ENCODE measurements at regions not wholly inside any gene's neighbourhood (a gene's known extent, or its start where the extent isn't known, plus 50 kb on each side); places are given as distances from the start of the nearest gene placed in this dataset.

DNA sequence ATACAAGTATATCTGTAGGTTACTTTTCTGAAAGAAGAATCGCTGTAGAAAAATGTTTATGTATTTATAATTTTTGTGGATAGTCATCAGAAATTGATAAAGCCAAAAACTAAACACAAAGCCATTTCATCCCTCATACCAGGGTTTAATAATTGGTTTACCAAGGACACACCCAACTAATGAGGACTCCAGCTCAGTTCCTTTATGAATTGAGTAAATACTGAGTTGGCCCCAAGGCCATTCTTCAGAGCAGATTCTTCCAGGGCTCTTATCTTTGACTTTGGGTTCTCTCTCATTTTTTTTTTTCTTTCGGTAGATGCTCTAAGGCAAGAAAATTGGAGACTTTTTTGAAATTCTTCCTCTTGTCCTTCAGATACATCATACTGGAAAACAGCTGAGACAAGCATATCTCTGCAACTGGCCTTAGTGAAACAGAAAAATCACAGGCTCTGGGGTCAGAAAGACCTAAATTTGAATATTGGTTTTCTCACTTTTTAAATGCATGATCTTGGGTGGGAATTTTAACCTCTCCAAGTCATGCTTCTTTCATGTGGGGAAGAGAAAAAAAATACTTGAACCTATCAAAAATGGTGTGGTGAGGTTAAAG, 401.8 kb downstream of the ARHGEF28 start:
- Mint-ChIP-seq H3K4me1 (peaks cover 21% of the 10 kb centered on the region), H3K27ac (no peak overlapping the region), H3K9me3 (no peaks in the 10 kb centered on the region), H3K27me3 (ENCODE audit: insufficient read depth, low read depth) (peaks cover 2% of the 10 kb centered on the region), H3K36me3 (no peaks in the 10 kb centered on the region), H3K4me3 (no peak overlapping the region)
- Histone ChIP-seq H3K4me1 (peaks cover 9% of the 10 kb centered on the region), H3K27me3 (no peaks in the 10 kb centered on the region), H3F3A (ENCODE audit: low read depth) (no peaks in the 10 kb centered on the region), H2AFZ (replicated peaks) (no peak overlapping the region), H3K9me3 (ENCODE audit: low read depth) (no peaks in the 10 kb centered on the region), H3K4me2 (no peak overlapping the region), H3K9ac (no peak overlapping the region), H4K20me1 (ENCODE audit: low read depth) (no peaks in the 10 kb centered on the region), H3K4me3 (no peak overlapping the region), H3K36me3 (no peaks in the 10 kb centered on the region), H3K27ac (no peak overlapping the region), H3K79me2 (ENCODE audit: low read depth) (no peaks in the 10 kb centered on the region)
- no peak for DNase-seq (ENCODE audit: low spot score)
- TF ChIP-seq EZH2 (IDR thresholded peaks at IDR 0.05), result no peak
- TF ChIP-seq EZH2phosphoT487 (IDR thresholded peaks at IDR 0.05), result no peak
- TF ChIP-seq, protein P1, sequence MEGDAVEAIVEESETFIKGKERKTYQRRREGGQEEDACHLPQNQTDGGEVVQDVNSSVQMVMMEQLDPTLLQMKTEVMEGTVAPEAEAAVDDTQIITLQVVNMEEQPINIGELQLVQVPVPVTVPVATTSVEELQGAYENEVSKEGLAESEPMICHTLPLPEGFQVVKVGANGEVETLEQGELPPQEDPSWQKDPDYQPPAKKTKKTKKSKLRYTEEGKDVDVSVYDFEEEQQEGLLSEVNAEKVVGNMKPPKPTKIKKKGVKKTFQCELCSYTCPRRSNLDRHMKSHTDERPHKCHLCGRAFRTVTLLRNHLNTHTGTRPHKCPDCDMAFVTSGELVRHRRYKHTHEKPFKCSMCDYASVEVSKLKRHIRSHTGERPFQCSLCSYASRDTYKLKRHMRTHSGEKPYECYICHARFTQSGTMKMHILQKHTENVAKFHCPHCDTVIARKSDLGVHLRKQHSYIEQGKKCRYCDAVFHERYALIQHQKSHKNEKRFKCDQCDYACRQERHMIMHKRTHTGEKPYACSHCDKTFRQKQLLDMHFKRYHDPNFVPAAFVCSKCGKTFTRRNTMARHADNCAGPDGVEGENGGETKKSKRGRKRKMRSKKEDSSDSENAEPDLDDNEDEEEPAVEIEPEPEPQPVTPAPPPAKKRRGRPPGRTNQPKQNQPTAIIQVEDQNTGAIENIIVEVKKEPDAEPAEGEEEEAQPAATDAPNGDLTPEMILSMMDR (IDR thresholded peaks at IDR 0.05), result no peak

DNA sequence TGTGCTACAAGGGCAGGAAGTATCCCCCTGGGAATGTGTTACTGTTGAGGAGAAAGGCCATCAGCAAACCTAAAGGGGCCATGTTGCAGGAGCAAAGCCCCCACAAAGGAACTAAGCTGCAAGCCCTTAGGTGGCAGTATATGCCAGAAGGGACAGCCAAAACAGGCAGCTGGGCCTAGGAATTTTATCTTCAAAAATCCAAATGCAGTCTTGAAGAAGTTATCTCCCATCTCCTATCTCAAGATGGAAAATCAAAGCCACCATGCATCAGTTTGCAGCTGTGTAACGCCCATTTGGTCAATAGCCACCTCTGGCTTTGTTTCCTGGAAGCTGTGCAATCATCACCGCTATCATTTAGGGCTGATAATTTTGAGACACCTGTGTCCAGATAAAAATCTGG, 400.3 kb downstream of the ARHGEF28 start:
- no peak overlapping the region for H3K27ac Mint-ChIP-seq
- Histone ChIP-seq H4K20me1 (ENCODE audit: low read depth) (no peaks in the 10 kb centered on the region), H3K36me3 (no peaks in the 10 kb centered on the region), H3K9me3 (ENCODE audit: low read depth) (no peaks in the 10 kb centered on the region), H3K4me3 (no peak overlapping the region), H3K27ac (no peak overlapping the region), H3F3A (ENCODE audit: low read depth) (no peaks in the 10 kb centered on the region), H3K4me1 (peaks cover 4% of the 10 kb centered on the region), H2AFZ (replicated peaks) (peak overlapping the region; percentile 91), H3K79me2 (ENCODE audit: low read depth) (no peaks in the 10 kb centered on the region), H3K4me2 (no peak overlapping the region), H3K9ac (no peak overlapping the region), H3K27me3 (no peaks in the 10 kb centered on the region)
- peak; percentile 28 for DNase-seq (ENCODE audit: low spot score)
- no peaks in the 10 kb centered on the region for H3K9me3 Mint-ChIP-seq
- no peaks in the 10 kb centered on the region for H3K36me3 Mint-ChIP-seq
- H3K4me1 Mint-ChIP-seq, result peaks cover 21% of the 10 kb centered on the region
- H3K4me3 Mint-ChIP-seq, result no peak overlapping the region
- TF ChIP-seq, protein P1 (IDR thresholded peaks at IDR 0.05), result peak; percentile 36
- TF ChIP-seq EZH2 (IDR thresholded peaks at IDR 0.05), result no peak
- no peak for TF ChIP-seq EZH2phosphoT487 (IDR thresholded peaks at IDR 0.05)
- H3K27me3 Mint-ChIP-seq (ENCODE audit: insufficient read depth, low read depth), result peaks cover 2% of the 10 kb centered on the region

DNA sequence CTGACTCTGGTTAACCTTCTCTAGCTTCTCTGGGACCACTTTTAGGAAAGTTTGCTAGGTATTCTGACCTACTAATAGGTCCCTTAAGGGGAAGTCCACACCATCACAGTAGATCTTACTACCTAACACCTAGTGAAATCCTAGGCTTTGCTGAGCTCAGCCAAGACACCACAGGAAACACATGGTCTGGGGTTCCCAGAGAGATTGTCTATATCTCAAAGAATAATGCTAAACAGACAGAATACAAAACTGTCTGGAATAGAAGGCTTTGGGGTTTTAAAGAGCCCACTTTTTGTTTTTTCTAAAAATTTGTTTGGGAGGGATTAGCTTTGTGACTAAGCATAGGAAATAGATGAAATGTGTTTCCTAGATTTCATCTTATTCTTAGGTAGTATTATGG, 395.1 kb downstream of the ARHGEF28 start:
- Mint-ChIP-seq H3K27ac (no peak overlapping the region), H3K4me1 (peaks cover 11% of the 10 kb centered on the region), H3K27me3 (ENCODE audit: insufficient read depth, low read depth) (peaks cover 6% of the 10 kb centered on the region), H3K4me3 (no peak overlapping the region), H3K9me3 (no peaks in the 10 kb centered on the region), H3K36me3 (no peaks in the 10 kb centered on the region)
- no peaks in the 10 kb centered on the region for H3F3A ChIP-seq (ENCODE audit: low read depth)
- no peak overlapping the region for H3K4me2 ChIP-seq
- no peaks in the 10 kb centered on the region for H3K79me2 ChIP-seq (ENCODE audit: low read depth)
- H3K9ac ChIP-seq, result no peak overlapping the region
- no peak overlapping the region for H3K27ac ChIP-seq
- H3K27me3 ChIP-seq, result no peaks in the 10 kb centered on the region
- H3K4me3 ChIP-seq, result no peak overlapping the region
- H4K20me1 ChIP-seq (ENCODE audit: low read depth), result no peaks in the 10 kb centered on the region
- H2AFZ ChIP-seq (replicated peaks), result no peak overlapping the region
- no peaks in the 10 kb centered on the region for H3K4me1 ChIP-seq
- no peaks in the 10 kb centered on the region for H3K36me3 ChIP-seq
- TF ChIP-seq EZH2 (IDR thresholded peaks at IDR 0.05), result no peak
- TF ChIP-seq, protein P1 (IDR thresholded peaks at IDR 0.05), result no peak
- no peak for TF ChIP-seq EZH2phosphoT487 (IDR thresholded peaks at IDR 0.05)
- no peaks in the 10 kb centered on the region for H3K9me3 ChIP-seq (ENCODE audit: low read depth)
- DNase-seq (ENCODE audit: low spot score), result no peak
